GM12891 (cell line): ENCODE measurements at regions not wholly inside any gene's neighbourhood (a gene's known extent, or its start where the extent isn't known, plus 50 kb on each side); places are given as distances from the start of the nearest gene placed in this dataset.

Source experiments
- POLR2A ChIP-seq: IDR thresholded peaks from 2 replicates; pipeline ENCODE4 v1.6.1; 2011; ENCODE audit warnings: low read depth, low read length, control low read depth
- POLR2AphosphoS5 ChIP-seq: IDR thresholded peaks from 2 replicates; pipeline ENCODE4 v1.6.1; 2011; ENCODE audit warnings: low read depth, low read length, control low read depth
- SPI1 ChIP-seq: IDR thresholded peaks from 2 replicates; pipeline ENCODE4 v1.6.1; 2011; ENCODE audit warnings: low read depth, low read length, control low read depth
- TAF1 ChIP-seq: IDR thresholded peaks from 2 replicates; pipeline ENCODE4 v1.6.1; 2011; ENCODE audit warnings: low read depth, low read length, control low read depth

GRCh38 chr5:111631328-111631727, 119.0 kb upstream of the STARD4 start:
- TF ChIP-seq POLR2A (no peak), POLR2AphosphoS5 (no peak), TAF1 (no peak), SPI1 (no peak)
